OCI-LY3 (cell line): ENCODE measurements at regions not wholly inside any gene's neighbourhood (a gene's known extent, or its start where the extent isn't known, plus 50 kb on each side); places are given as distances from the start of the nearest gene placed in this dataset.

ENCODE experiments used
- H2AFZ ChIP-seq: fragments of 200-600, 300-600 bp; shearing (Covaris generic); 2 replicates; pipeline ENCODE4 v1.6.0; 2014; ENCODE audit warnings: antibody characterized with exemption, low read depth, low read length
- H3K27ac ChIP-seq: fragments of 200-600, 300-600 bp; sonication (generic); 2 replicates; pipeline ENCODE4 v1.5.1; 2014; ENCODE audit warnings: mild to moderate bottlenecking, low read length, moderate library complexity, mixed read lengths
- H3K27me3 ChIP-seq: fragments of 200-600, 300-600 bp; sonication (generic); 2 replicates; pipeline ENCODE4 v1.6.1; 2014; ENCODE audit warnings: low read depth, low read length, mixed read lengths
- H3K36me3 ChIP-seq: fragments of 200-600, 300-600 bp; sonication (generic); replicated peaks from 2 replicates; pipeline ENCODE3; 2014; ENCODE audit warnings: low read depth, low read length, mixed read lengths
- H3K4me1 ChIP-seq: fragments of 300-600, 200-600 bp; sonication (generic); 2 replicates; pipeline ENCODE4 v1.6.1; 2014; ENCODE audit warnings: low read length, mixed read lengths
- H3K4me2 ChIP-seq: fragments of 200-600, 300-600 bp; sonication (generic); 2 replicates; pipeline ENCODE4 v1.6.1; 2014; ENCODE audit warnings: low read length, mixed read lengths
- H3K4me3 ChIP-seq: fragments of 300-600, 200-600 bp; sonication (generic); 2 replicates; pipeline ENCODE4 v1.5.1; 2014; ENCODE audit warnings: antibody characterized with exemption, mild to moderate bottlenecking, low read length, moderate library complexity
- H3K79me2 ChIP-seq: fragments of 300-600, 200-600 bp; shearing (Covaris generic); 2 replicates; pipeline ENCODE4 v1.6.1; 2014; ENCODE audit warnings: mild to moderate bottlenecking, low read length, mixed read lengths
- H3K9ac ChIP-seq: fragments of 300-600, 200-600 bp; shearing (Covaris generic); 2 replicates; pipeline ENCODE4 v1.6.0; 2014; ENCODE audit warnings: mild to moderate bottlenecking, low read length, moderate library complexity
- H3K9me3 ChIP-seq: fragments of 200-600, 300-600 bp; shearing (Covaris generic); 2 replicates; pipeline ENCODE4 v1.6.1; 2014; ENCODE audit warnings: low read length, mixed read lengths; ENCODE audit not compliant: insufficient read depth
- H4K20me1 ChIP-seq: fragments of 200-600, 300-600 bp; sonication (generic); 2 replicates; pipeline ENCODE4 v1.6.1; 2016; ENCODE audit warnings: low read length, mixed read lengths; ENCODE audit not compliant: insufficient read depth
- EZH2phosphoT487 ChIP-seq: fragments of 200-600 bp; shearing (Covaris generic); IDR thresholded peaks from 2 replicates; pipeline ENCODE4 v1.6.1; 2018; ENCODE audit warnings: antibody characterized with exemption, mixed run types, low read depth
- TF ChIP-seq, protein P1 (sequence below): fragments of 200-600, 300-600 bp; sonication (generic); IDR thresholded peaks from 2 replicates; pipeline ENCODE4 v1.5.1; 2014; ENCODE audit warnings: antibody characterized with exemption, low read length, low read depth

DNA sequence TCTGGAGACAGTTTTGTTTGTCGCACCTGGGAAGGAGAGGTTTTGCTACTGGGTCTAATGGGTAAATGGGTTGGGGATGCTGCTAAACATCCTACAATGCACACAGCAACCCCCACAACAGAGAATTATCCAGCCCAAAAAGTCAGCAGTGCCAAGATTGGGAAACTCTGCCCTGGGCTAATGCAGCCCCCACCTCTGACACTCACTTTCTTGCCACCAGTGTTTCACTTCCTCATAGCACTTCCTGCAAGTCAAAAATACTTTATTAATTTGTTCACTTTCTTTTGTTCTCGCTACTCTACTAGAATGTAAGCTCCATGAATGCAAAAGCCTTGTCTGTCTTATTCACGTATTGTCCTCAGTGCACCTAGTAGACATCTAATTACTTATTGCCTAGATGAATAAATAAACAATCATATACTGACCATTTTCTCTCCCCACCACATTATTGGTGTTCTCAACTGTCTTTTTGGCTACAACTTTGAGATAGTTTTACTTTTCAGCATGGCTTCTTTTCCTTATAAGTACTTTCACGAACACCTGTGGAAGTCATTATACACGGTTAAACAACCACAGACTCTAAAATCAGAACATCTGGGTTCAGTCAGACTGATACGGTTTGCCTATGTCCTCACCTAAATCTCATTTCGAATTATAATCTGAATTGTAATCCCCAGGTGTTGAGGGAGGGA is 82.0 kb upstream of the PITX2 start:
- TF ChIP-seq EZH2phosphoT487: no peak
- TF ChIP-seq, protein P1, sequence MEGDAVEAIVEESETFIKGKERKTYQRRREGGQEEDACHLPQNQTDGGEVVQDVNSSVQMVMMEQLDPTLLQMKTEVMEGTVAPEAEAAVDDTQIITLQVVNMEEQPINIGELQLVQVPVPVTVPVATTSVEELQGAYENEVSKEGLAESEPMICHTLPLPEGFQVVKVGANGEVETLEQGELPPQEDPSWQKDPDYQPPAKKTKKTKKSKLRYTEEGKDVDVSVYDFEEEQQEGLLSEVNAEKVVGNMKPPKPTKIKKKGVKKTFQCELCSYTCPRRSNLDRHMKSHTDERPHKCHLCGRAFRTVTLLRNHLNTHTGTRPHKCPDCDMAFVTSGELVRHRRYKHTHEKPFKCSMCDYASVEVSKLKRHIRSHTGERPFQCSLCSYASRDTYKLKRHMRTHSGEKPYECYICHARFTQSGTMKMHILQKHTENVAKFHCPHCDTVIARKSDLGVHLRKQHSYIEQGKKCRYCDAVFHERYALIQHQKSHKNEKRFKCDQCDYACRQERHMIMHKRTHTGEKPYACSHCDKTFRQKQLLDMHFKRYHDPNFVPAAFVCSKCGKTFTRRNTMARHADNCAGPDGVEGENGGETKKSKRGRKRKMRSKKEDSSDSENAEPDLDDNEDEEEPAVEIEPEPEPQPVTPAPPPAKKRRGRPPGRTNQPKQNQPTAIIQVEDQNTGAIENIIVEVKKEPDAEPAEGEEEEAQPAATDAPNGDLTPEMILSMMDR: no peak
- Histone ChIP-seq H3K4me3 (peak overlapping the region; percentile 29; the same call in 1 of the 2 replicates), H3K27ac (no peak overlapping the region), H3K36me3 (no peaks in the 10 kb centered on the region), H3K27me3 (no peaks in the 10 kb centered on the region), H4K20me1 (no peaks in the 10 kb centered on the region), H3K4me2 (peak overlapping the region; percentile 52), H2AFZ (no peak overlapping the region), H3K9ac (no peak overlapping the region), H3K4me1 (peaks cover 13% of the 10 kb centered on the region), H3K9me3 (no peaks in the 10 kb centered on the region), H3K79me2 (no peaks in the 10 kb centered on the region)

DNA sequence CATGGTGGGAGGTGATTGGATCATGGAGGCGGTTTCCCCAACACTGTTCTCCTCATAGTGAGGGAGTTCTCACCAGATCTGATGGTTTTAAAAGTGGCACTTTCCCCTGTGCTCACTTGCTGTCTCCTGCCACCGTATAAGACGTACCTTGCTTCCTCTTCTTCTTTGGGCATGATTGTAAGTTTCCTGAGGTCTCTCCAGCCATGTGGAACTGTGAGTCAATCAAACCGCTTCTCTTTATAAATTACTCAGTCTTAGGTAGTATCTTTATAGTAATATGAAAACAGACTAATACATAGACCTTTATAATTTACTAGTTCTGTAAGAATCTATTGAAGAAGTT is 82.5 kb upstream of the PITX2 start:
- no peaks in the 10 kb centered on the region for H3K27me3 ChIP-seq
- no peak overlapping the region for H2AFZ ChIP-seq
- no peaks in the 10 kb centered on the region for H3K36me3 ChIP-seq
- no peak overlapping the region for H3K9ac ChIP-seq
- TF ChIP-seq EZH2phosphoT487: no peak
- TF ChIP-seq, protein P1: no peak
- peaks cover 13% of the 10 kb centered on the region for H3K4me1 ChIP-seq
- peak overlapping the region; percentile 29; the same call in 1 of the 2 replicates for H3K4me3 ChIP-seq
- H3K27ac ChIP-seq: no peak overlapping the region
- H3K9me3 ChIP-seq: no peaks in the 10 kb centered on the region
- H3K4me2 ChIP-seq: peak overlapping the region; percentile 52
- H3K79me2 ChIP-seq: no peaks in the 10 kb centered on the region
- H4K20me1 ChIP-seq: no peaks in the 10 kb centered on the region

DNA sequence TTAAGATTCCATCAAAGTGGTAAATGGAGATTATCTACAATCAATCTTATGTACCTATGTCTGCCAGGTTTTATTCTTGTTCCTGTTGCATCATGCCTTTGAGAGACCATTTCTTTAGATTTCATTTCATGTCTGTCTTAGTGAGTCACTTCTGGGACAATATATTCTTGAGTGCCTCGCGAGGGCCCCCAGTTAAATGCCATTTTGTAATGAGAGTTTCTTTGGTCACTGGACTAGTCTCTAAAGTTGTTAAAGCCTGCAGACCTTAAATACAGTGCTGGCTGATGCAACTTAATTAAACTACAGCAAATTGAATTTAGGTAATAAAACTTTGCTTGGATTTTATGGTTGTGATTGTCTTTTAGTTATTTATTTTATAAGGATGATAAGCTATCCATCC is 87.2 kb upstream of the PITX2 start:
- no peaks in the 10 kb centered on the region for H3K36me3 ChIP-seq
- no peaks in the 10 kb centered on the region for H3K9me3 ChIP-seq
- H4K20me1 ChIP-seq: no peaks in the 10 kb centered on the region
- H3K9ac ChIP-seq: no peak overlapping the region
- H3K27ac ChIP-seq: no peak overlapping the region
- TF ChIP-seq EZH2phosphoT487: no peak
- TF ChIP-seq, protein P1: no peak
- peaks cover 6% of the 10 kb centered on the region for H3K4me1 ChIP-seq
- no peaks in the 10 kb centered on the region for H3K79me2 ChIP-seq
- H2AFZ ChIP-seq: no peak overlapping the region
- no peak overlapping the region for H3K4me2 ChIP-seq
- no peaks in the 10 kb centered on the region for H3K27me3 ChIP-seq
- no peak overlapping the region for H3K4me3 ChIP-seq

DNA sequence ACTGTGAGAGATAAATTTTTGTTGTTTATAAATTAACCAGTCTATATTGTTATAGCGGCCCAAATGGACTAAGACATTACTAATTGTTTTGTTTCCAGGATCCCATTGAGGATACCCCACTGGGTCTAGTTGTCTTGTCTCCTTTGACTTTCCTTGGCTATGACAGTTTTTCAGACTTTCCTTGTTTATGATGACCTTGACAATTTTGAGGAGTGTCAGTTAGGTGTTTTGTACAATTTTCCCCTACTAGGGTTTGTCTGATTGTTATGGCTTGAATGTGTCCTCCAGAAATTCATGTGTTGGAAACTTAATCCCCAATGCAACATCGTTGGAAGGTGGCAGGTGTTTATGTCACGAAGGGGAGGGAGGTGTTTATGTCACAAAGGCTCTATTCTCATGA is 89.6 kb upstream of the PITX2 start:
- no peak for TF ChIP-seq EZH2phosphoT487
- H3K4me3 ChIP-seq: no peak overlapping the region

More for the DNA sequence above, 89.6 kb upstream of the PITX2 start:
- no peak overlapping the region for H3K4me2 ChIP-seq
- H3K9me3 ChIP-seq: no peaks in the 10 kb centered on the region
- no peaks in the 10 kb centered on the region for H3K4me1 ChIP-seq
- H3K9ac ChIP-seq: no peak overlapping the region
- H4K20me1 ChIP-seq: no peaks in the 10 kb centered on the region
- no peaks in the 10 kb centered on the region for H3K27me3 ChIP-seq
- H3K27ac ChIP-seq: no peak overlapping the region
- H3K36me3 ChIP-seq: no peaks in the 10 kb centered on the region
- H2AFZ ChIP-seq: no peak overlapping the region
- no peaks in the 10 kb centered on the region for H3K79me2 ChIP-seq
